GM12891 (cell line): ENCODE measurements at regions not wholly inside any gene's neighbourhood (a gene's known extent, or its start where the extent isn't known, plus 50 kb on each side); places are given as distances from the start of the nearest gene placed in this dataset.

Source experiments
- DNase-seq: peaks from one replicate; pipeline ENCODE4 v3.0.0; 2011; ENCODE audit warnings: low spot score; ENCODE audit not compliant: insufficient read length
- FAIRE-seq: peaks from 2 replicates; lab custom pipeline; 2011; peaks lifted over from hg19 to GRCh38; lab: Jason Lieb, UNC
- PAX5 ChIP-seq: IDR thresholded peaks from 2 replicates; pipeline ENCODE4 v1.6.1; 2011; ENCODE audit warnings: low read length, moderate library complexity, mild to moderate bottlenecking; ENCODE audit not compliant: insufficient read depth, severe bottlenecking
- POLR2A ChIP-seq: IDR thresholded peaks from 2 replicates; pipeline ENCODE4 v1.6.1; 2011; ENCODE audit warnings: low read depth, low read length, control low read depth
- POLR2AphosphoS5 ChIP-seq: IDR thresholded peaks from 2 replicates; pipeline ENCODE4 v1.6.1; 2011; ENCODE audit warnings: low read depth, low read length, control low read depth
- POU2F2 ChIP-seq: IDR thresholded peaks from 2 replicates; pipeline ENCODE4 v1.6.1; 2011; ENCODE audit warnings: low read depth, mild to moderate bottlenecking, control low read depth, low read length, moderate library complexity
- SPI1 ChIP-seq: IDR thresholded peaks from 2 replicates; pipeline ENCODE4 v1.6.1; 2011; ENCODE audit warnings: low read depth, low read length, control low read depth
- TAF1 ChIP-seq: IDR thresholded peaks from 2 replicates; pipeline ENCODE4 v1.6.1; 2011; ENCODE audit warnings: low read depth, low read length, control low read depth

DNA sequence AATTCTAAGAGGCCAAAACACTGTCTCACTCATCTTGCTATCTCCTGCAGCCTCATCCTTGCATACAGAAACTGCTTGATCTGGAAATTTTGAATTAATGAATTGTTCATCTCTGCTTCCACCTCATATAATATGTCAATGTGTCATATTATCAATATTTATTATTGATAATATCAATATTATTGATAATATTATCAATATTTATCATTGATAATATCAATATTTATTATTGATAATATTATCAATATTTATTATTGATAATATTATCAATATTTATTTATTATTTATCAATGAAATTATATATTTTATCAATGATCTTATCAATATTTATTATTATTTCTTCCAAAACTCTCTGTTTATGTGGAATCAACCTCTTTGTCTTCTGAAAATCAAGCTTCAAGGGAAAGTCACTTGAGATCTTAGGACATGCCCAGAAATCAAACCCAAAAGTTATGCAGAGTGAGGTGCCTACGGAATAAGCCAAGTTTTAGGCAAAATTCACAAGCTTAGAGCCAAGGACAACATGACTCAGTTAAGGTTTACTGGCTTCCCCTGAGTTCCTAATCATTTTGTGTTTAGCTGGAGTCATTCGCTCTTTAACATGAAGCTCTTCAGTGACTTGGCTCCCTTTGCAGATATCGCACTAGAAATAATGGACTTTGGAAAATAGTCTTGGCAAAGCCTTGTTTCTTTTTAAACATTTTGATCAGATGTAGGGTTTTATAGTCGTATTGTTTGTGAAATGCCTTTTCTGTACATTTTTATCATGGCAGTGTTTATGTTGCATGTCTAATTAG, 297.1 kb upstream of the RARB start:
- DNase-seq (no peak), FAIRE-seq (no peak)
- TF ChIP-seq POU2F2, result no peak
- TF ChIP-seq SPI1, result no peak
- no peak for TF ChIP-seq POLR2A
- no peak for TF ChIP-seq POLR2AphosphoS5
- no peak for TF ChIP-seq PAX5
- no peak for TF ChIP-seq TAF1

DNA sequence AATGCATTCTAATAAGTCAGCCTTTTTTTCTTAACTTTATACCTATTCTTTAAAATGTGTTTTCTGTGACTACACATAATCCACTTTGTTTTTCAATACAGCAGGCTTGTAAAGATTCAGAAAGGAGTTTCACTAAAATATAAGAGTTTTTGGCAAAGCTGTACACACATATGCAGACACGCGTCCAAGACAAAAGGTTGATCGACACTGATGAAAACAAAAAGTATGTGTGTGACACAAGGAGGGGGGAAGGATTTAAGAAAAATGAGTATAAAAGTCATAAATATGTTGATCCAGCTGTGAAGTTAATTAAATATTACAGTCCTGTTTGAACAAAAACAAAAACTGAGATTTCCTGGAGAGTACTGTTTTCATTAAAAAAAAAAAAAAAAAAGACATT, 294.5 kb upstream of the RARB start:
- TF ChIP-seq PAX5 (no peak), TAF1 (no peak), POU2F2 (no peak), SPI1 (no peak), POLR2AphosphoS5 (no peak), POLR2A (no peak)
- no peak for FAIRE-seq
- DNase-seq, result no peak

DNA sequence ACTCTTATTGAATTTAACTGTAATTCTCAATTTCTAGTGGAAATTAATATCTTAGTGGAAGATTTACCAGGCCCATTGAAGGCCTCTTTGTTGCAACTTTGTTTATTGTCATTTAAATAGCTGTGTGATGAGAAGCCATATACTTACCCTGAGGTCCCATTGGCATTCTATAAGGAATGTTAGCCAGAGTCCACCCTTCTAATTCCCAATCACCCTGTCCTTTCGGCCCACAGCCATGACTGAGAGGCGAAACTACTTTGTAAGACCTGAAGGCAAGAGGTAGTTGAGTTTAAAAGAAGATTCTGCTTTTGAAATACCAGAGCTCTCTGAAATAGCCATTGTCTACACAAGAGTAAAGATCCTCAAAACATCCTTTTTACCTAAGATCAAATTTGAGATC, 290.5 kb upstream of the RARB start:
- no peak for FAIRE-seq

DNA sequence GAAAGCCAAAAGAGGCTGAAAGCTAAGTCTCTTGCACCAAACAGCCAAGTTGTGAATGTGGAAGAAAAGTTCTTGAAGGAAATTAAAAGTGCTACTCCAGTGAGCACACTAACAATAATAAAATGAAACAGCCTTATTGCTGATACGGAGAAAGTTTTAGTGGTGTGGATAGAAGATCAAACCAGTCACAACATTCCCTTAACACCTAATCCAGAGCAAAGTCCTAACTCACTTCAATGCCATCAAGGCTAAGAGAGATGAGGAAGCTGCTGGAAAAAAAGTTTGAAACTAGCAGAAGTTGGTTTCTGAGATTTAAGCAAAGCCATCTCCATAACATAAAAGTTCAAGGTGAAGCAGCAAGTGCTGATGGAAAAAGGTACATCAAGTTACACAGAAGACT, 288.8 kb upstream of the RARB start:
- TF ChIP-seq SPI1 (no peak), PAX5 (no peak), POLR2A (no peak), POU2F2 (no peak), POLR2AphosphoS5 (no peak), TAF1 (no peak)
- DNase-seq (no peak), FAIRE-seq (no peak)

More for the DNA sequence above, 290.5 kb upstream of the RARB start:
- no peak for TF ChIP-seq POU2F2
- no peak for TF ChIP-seq POLR2AphosphoS5
- no peak for TF ChIP-seq POLR2A
- DNase-seq, result no peak

DNA sequence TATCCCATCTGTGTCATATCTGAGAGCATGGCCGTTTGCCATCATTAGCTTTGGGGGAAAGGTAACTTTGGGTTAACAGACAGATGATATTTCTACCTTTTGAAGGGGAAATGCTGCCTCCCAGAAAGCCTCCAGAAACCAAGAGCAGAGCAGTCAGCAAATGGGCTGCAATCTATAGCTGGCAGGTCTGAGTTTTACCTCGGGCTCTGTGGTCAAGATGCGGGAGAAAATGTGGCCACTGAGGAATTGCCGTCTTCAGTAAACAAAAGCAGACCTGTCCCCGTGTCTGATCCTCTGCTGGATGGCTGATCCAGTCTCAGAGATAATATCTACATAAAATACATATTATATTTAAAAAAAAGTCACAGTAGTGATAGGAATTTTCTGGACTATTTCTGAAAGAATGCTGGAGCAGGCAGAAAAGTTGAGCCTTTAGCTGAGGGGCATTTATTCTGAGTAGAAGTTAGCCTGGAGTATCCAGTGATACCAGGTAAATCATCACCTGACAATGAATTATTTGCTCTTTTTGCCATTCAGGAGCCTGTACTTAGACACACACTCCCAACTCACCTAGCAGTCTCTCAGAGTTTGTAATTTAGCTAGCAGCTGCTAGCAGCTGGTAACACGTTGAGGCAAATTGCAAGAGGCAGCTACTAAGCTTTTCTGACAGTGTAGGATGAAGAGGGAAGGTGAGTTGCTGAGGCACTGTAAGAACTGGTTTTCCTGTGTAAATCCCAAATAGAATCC, 285.3 kb upstream of the RARB start:
- FAIRE-seq (no peak), DNase-seq (no peak)
- TF ChIP-seq SPI1 (no peak), PAX5 (no peak), POLR2AphosphoS5 (no peak), TAF1 (no peak), POU2F2 (no peak), POLR2A (no peak)

DNA sequence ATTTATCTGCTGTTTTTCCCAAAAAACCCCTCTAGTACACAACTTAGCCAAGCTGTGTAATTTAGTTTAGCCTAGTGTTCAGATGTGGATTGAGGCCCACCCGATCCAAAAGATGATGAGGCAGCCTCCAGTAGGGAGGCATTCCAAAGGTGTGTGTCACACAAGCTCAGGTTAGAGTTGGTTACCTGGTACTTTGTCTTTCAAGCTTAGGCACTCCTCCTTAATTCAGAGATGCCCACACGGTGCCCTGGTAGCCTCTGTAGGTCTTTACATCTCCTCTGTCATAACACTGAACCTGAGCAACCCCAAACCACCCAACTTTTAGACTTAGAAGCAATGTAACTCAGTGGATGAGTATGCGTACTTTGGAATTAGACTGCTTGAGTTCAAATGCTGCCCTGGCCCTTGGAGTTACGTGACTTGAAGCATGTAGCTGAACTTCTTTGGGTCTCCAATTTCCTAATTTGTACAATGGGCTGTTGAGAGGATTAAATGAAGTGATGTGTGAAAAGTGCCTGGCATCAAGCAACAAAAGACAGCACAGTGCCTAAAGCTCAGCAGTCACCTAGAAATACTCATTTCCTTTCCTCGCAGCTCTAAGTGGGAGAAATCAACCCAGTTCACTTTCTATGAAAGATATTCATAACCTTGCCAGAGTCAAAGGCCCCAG, 284.6 kb upstream of the RARB start:
- DNase-seq, result no peak
- TF ChIP-seq TAF1, result no peak
- TF ChIP-seq SPI1, result no peak
- no peak for TF ChIP-seq PAX5
- TF ChIP-seq POLR2A, result no peak
- TF ChIP-seq POLR2AphosphoS5, result no peak
- TF ChIP-seq POU2F2, result no peak
- no peak for FAIRE-seq

DNA sequence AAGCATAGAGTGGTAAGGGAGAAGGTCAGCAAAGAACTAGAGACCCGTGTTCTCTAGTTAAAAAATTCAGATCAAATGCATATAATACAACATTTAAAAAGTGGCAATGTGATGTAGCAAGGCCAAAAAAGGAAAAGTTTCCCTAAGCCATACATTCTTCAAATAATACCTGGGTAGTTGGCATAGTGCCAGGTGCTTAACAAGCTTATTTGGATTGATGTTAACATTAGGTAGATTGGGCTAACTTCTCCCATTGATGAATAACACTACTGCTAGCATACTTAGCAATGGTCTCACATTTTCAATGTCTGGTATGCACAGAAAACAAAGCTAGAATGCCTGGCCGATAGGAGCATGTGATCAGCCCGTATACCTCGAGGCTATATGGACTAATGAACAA, 283.6 kb upstream of the RARB start:
- no peak for FAIRE-seq
- no peak for DNase-seq
- no peak for TF ChIP-seq POLR2AphosphoS5
- TF ChIP-seq PAX5, result no peak
- no peak for TF ChIP-seq POU2F2
- TF ChIP-seq POLR2A, result no peak
- no peak for TF ChIP-seq TAF1
- no peak for TF ChIP-seq SPI1

DNA sequence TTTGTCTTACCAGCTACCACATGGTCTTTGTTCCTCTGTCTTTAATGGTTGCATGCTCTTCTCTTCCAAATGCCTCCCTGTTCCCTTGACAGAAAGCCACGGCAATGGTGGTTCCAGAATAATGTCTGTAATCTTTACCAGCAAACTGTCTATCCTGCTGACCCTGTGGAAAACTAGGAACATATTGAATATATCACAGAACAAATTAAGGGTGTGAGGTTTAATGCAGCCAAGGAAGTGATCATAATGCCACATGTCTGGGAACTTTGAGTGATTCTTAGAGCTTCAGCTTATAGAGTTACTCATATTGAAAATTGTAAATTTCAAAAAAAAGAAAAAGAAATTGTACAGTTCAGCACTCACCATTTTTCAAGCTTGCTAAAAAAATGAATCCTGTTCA, 282.9 kb upstream of the RARB start:
- TF ChIP-seq TAF1 (no peak), SPI1 (no peak), POU2F2 (no peak), POLR2A (no peak), PAX5 (no peak), POLR2AphosphoS5 (no peak)
- DNase-seq (no peak), FAIRE-seq (no peak)

DNA sequence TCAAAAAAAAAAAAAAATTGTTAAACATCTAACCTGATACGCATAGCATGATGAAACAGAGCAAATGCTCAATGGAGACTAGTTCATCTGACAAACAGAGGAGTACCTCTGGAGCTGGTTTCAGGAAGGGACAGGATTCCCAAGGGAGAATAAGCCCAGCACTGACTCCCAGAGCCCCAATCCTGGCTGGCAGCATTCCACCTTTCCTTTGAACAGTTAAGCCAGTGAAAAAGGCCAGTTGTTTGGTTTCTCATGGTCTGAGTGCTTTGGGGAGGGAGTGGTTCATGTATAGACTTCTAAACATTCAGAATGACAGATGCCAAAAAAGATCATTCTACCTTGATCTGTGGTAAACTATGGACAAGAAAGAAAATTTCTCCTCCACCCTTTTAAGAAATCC, 277.9 kb upstream of the RARB start:
- FAIRE-seq, result no peak
- no peak for DNase-seq
- no peak for TF ChIP-seq PAX5
- TF ChIP-seq POLR2A, result no peak
- TF ChIP-seq SPI1, result no peak
- TF ChIP-seq POU2F2, result no peak
- TF ChIP-seq POLR2AphosphoS5, result no peak
- TF ChIP-seq TAF1, result no peak

DNA sequence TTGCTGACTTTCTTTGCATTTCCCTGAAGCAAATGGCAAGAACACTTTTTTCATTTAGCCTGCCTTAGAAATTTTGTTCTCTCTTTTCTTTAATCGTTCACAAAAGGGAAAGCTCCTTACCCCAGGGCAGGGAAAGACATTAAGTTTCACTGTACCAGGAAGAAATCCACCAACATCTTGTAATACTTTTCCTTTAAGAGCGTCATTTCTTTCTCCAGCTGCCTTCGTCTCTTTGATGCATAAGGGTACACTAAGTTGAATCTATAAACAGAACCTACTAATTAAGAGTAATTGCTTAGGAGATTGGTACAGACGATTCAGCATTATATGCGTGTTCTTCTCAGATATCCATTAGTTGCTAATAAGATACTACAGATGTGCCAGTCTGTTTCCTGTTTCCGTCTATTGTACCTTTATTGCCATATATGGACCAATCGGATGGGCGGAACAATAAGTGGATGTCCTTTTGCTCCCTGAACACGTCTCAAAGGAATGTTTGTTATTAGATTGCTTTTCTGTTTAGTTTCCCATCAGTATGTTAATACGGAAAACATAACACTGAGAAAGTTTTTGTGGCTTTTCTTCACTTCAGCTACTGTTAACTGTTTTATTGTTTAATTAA, 276.7 kb upstream of the RARB start:
- DNase-seq, result no peak
- TF ChIP-seq POU2F2 (no peak), POLR2AphosphoS5 (no peak), SPI1 (no peak), PAX5 (no peak), POLR2A (no peak), TAF1 (no peak)
- FAIRE-seq, result no peak
